Breast epithelium (tissue), 4 donors: ENCODE measurements at regions not wholly inside any gene's neighbourhood (a gene's known extent, or its start where the extent isn't known, plus 50 kb on each side); places are given as distances from the start of the nearest gene placed in this dataset.

Experiments
- DNase-seq, 2 donors: peaks; one replicate each; pipeline ENCODE4 v3.0.0-alpha.2; 2019; ENCODE audit warnings: low spot score in 2 of 2
- H3K27ac ChIP-seq, 2 donors: fragments of 200-600 bp; sonication (generic) in 1 of 2; one replicate each; pipeline ENCODE4 v1.5.1; 2016 to 2019; ENCODE audit warnings: mild to moderate bottlenecking in 1 of 2
- H3K27me3 ChIP-seq, 2 donors: fragments of 200-600 bp; sonication (generic) in 1 of 2; one replicate each; pipeline versions ENCODE4 v1.5.1 to v1.6.0; 2017 to 2019; ENCODE audit warnings: control low read depth in 1 of 2, mild to moderate bottlenecking in 1 of 2
- H3K36me3 ChIP-seq: fragments of 200-600 bp; one replicate; pipeline ENCODE4 v1.5.1; 2019
- H3K4me1 ChIP-seq, 2 donors: fragments of 200-600 bp; sonication (generic); one replicate each; pipeline ENCODE4 v1.5.1; 2016 to 2019; ENCODE audit warnings: control low read depth in 1 of 2
- H3K4me3 ChIP-seq, 3 donors: fragments of 200-600 bp; sonication (generic); 1 replicate in 2 of 3; 2 replicates in 1 of 3; pipeline ENCODE4 v1.5.1; 2016 to 2019; ENCODE audit warnings: mild to moderate bottlenecking in 3 of 3, moderate library complexity in 2 of 3
- H3K9me3 ChIP-seq, 2 donors: fragments of 200-600 bp; sonication (generic) in 1 of 2; one replicate each; pipeline ENCODE4 v1.5.1; 2016 to 2019; ENCODE audit warnings: control low read depth in 1 of 2
- CTCF ChIP-seq, 3 donors: fragments of 450-650 bp; IDR thresholded peaks; one replicate each; pipeline ENCODE4 v1.5.1; 2016 to 2017; ENCODE audit warnings: antibody characterized with exemption in 3 of 3, mild to moderate bottlenecking in 3 of 3, moderate library complexity in 3 of 3
- POLR2A ChIP-seq: fragments of 450-650 bp; IDR thresholded peaks from one replicate; pipeline ENCODE4 v1.6.1; 2016; ENCODE audit warnings: antibody characterized with exemption, mild to moderate bottlenecking, moderate library complexity
- POLR2AphosphoS5 ChIP-seq, 3 donors: sonication (generic); formaldehyde crosslinking; IDR thresholded peaks; one replicate each; pipeline ENCODE4 v1.6.1; 2017; ENCODE audit warnings: antibody characterized with exemption in 3 of 3
- intact Hi-C: fragments of 100-400 bp; cut with DNase I; formaldehyde crosslinking; loops from one replicate; pipeline ENCODE4 v1.15.1; 2023; ENCODE audit warnings: low total_unique reads

GRCh38 chr17:71494062-71494855 lies 626.6 kb upstream of the SOX9 start:
- TF ChIP-seq POLR2AphosphoS5 (IDR thresholded peaks at IDR 0.05) (no peak), CTCF (IDR thresholded peaks at IDR 0.05) (no peak), POLR2A (no peak)
- Histone ChIP-seq H3K36me3 (no peaks in the 10 kb centered on the region), H3K9me3 (no peaks in the 10 kb centered on the region), H3K4me1 (no peaks in the 10 kb centered on the region), H3K27ac (no peak overlapping the region), H3K27me3 (no peaks in the 10 kb centered on the region), H3K4me3 (no peak overlapping the region)
- intact Hi-C loops: no loop called here
- DNase-seq: no peak

- no peak overlapping the region for H3K27ac ChIP-seq
- intact Hi-C loops: no loop called here
Observed at GRCh38 chr17:71495420-71495819, 625.4 kb upstream of the SOX9 start.

GRCh38 chr17:71496552-71496951 lies 624.3 kb upstream of the SOX9 start:
- Histone ChIP-seq H3K4me1 (no peaks in the 10 kb centered on the region), H3K27ac (no peak overlapping the region), H3K9me3 (no peaks in the 10 kb centered on the region), H3K36me3 (no peaks in the 10 kb centered on the region), H3K4me3 (no peak overlapping the region), H3K27me3 (no peaks in the 10 kb centered on the region)
- TF ChIP-seq POLR2AphosphoS5 (IDR thresholded peaks at IDR 0.05) (no peak), POLR2A (no peak), CTCF (IDR thresholded peaks at IDR 0.05) (no peak)
- DNase-seq: no peak
- intact Hi-C loops: no loop called here

More at GRCh38 chr17:71495420-71495819, 625.4 kb upstream of the SOX9 start:
- Histone ChIP-seq H3K36me3 (no peaks in the 10 kb centered on the region), H3K27me3 (no peaks in the 10 kb centered on the region), H3K4me1 (no peaks in the 10 kb centered on the region), H3K4me3 (no peak overlapping the region), H3K9me3 (no peaks in the 10 kb centered on the region)
- DNase-seq: no peak
- TF ChIP-seq POLR2AphosphoS5 (IDR thresholded peaks at IDR 0.05): no peak
- TF ChIP-seq CTCF (IDR thresholded peaks at IDR 0.05): no peak
- no peak for TF ChIP-seq POLR2A

GRCh38 chr17:71500761-71501555 lies 619.9 kb upstream of the SOX9 start:
- H3K36me3 ChIP-seq: no peaks in the 10 kb centered on the region
- no peaks in the 10 kb centered on the region for H3K4me1 ChIP-seq
- intact Hi-C loops: no loop called here
- TF ChIP-seq POLR2AphosphoS5 (IDR thresholded peaks at IDR 0.05) (no peak), POLR2A (no peak), CTCF (IDR thresholded peaks at IDR 0.05) (no peak)
- H3K4me3 ChIP-seq: no peak overlapping the region
- H3K9me3 ChIP-seq: no peaks in the 10 kb centered on the region
- H3K27me3 ChIP-seq: no peaks in the 10 kb centered on the region
- no peak overlapping the region for H3K27ac ChIP-seq
- no peak for DNase-seq

GRCh38 chr17:71501711-71502110 lies 619.1 kb upstream of the SOX9 start:
- TF ChIP-seq POLR2A (no peak), POLR2AphosphoS5 (IDR thresholded peaks at IDR 0.05) (no peak), CTCF (IDR thresholded peaks at IDR 0.05) (no peak)
- Histone ChIP-seq H3K9me3 (no peaks in the 10 kb centered on the region), H3K36me3 (no peaks in the 10 kb centered on the region), H3K27ac (no peak overlapping the region), H3K4me3 (no peak overlapping the region), H3K27me3 (no peaks in the 10 kb centered on the region), H3K4me1 (no peaks in the 10 kb centered on the region)
- intact Hi-C loops: no loop called here
- no peak for DNase-seq
